Coronary artery (tissue), 2 donors: ENCODE measurements at regions not wholly inside any gene's neighbourhood (a gene's known extent, or its start where the extent isn't known, plus 50 kb on each side); places are given as distances from the start of the nearest gene placed in this dataset.

Source experiments
- DNase-seq: peaks from one replicate; pipeline ENCODE4 v3.0.0-alpha.2; 2017; ENCODE audit warnings: low spot score
- H3K27ac ChIP-seq, 2 donors: fragments of 200-600 bp; sonication (generic); one replicate each; pipeline ENCODE4 v1.5.1; 2016 to 2019
- H3K4me3 ChIP-seq: fragments of 200-600 bp; sonication (generic); 2 replicates; pipeline ENCODE4 v1.5.1; 2016; ENCODE audit warnings: mild to moderate bottlenecking, moderate library complexity
- TF ChIP-seq, protein P1 (sequence below): fragments of 200-600 bp; sonication (generic); IDR thresholded peaks from one replicate; pipeline ENCODE4 v1.5.1; 2019; ENCODE audit warnings: antibody characterized with exemption

DNA sequence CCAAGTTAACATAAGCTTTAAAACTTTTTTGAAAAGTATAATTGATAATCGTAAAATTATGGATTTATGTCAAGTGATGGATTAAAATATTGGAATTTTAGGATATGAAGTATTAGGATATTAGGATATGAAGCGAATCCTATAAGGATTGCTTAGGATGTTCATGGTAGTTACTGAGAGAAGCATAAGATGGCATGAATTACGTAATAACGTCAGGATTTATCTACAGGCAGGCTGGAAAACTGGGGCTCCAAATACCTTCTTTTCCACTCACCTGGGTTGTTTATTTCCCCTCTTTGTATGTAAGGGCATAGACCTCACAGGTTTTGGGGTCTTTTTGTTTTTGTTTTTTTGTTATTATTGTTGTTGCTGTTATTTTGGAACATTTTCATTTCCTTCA, 65.2 kb upstream of the TMEM33 start:
- no peak overlapping the region for H3K4me3 ChIP-seq
- TF ChIP-seq, protein P1, sequence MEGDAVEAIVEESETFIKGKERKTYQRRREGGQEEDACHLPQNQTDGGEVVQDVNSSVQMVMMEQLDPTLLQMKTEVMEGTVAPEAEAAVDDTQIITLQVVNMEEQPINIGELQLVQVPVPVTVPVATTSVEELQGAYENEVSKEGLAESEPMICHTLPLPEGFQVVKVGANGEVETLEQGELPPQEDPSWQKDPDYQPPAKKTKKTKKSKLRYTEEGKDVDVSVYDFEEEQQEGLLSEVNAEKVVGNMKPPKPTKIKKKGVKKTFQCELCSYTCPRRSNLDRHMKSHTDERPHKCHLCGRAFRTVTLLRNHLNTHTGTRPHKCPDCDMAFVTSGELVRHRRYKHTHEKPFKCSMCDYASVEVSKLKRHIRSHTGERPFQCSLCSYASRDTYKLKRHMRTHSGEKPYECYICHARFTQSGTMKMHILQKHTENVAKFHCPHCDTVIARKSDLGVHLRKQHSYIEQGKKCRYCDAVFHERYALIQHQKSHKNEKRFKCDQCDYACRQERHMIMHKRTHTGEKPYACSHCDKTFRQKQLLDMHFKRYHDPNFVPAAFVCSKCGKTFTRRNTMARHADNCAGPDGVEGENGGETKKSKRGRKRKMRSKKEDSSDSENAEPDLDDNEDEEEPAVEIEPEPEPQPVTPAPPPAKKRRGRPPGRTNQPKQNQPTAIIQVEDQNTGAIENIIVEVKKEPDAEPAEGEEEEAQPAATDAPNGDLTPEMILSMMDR = no peak
- DNase-seq = no peak

DNA sequence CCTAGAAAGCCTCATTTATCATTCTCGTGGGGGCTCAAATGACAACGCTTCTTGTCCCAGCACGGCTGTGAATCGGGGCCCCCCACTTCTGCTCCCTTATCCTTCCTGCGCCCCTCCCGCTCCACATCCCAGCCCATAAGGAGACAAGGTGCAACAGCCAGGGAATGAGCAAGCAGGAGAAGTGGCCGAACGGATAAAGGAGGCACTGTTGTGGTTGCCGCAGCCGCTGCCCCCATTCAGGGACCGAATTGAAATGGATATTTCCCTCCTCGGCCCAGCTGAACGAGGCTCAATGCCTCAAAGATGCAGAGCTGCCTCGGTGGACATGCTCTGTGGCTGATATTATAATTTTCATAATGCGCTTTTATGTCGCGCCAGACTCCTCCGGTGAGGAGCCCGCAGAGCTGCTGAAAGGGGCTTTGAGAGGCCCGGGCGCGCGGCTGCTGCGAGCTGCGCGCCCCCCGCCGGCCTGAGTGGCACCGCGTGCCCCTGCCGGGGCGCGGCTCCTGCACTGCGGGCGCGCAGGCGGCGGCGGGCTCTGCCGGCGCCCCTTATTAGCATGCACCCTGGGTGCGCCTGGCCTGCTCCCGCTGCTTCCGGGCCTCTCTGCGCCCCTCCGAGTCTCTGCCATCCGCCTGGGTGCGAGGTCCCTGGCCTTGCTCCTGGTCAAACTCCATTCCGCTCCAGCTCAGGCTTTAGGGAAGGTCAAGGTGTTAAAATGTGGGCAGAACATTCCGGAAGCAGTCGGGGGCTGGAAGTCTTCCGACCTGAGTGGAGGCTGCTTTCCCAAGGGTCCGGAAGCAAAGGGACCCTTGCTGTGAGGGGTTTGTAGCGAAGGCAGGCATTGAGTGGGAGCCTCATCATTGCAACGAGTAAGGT, 68.2 kb upstream of the TMEM33 start:
- H3K27ac ChIP-seq = no peak overlapping the region
- TF ChIP-seq, protein P1 = no peak
- no peak for DNase-seq
- peak overlapping the region; percentile 55 for H3K4me3 ChIP-seq

More for the DNA sequence above, 65.2 kb upstream of the TMEM33 start:
- no peak overlapping the region for H3K27ac ChIP-seq

DNA sequence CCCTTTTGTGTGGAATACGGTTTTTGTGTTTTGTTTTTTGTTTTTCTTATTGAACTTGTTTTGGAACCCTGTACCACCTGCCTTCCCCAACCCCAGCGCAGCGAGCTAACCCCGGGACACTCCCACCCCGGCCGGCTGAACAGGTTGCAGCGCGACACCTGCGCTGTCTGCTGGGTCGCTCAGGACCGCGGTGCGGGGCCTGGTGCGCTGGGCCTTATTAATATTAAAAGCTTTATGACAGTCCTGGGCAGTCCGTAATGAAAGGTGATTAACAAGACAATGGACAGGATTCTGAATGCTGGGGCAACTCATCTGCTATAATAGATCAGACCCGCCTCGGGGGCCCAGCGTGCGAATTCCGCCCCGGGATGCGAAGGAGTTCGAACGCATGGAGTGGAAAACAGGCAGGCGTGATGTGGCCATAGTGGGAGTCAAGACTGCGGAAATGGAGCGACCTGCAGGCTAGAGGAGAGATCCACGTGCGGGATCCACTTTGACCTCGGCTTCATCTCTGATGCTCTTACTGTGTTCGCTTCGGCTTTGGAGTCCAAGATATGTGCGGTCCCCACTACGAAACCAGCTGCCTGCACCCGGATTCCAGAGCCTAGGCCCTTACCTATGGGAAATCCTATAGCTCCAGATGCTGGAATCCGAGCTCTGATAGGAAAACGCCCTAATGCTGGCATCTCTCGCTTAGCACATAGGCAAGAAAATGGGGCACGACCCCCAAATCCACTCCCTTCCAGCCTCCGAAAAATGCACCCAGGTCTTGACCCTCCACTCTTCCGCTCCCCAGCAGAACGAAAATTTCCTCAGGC, 69.0 kb upstream of the TMEM33 start:
- peak overlapping the region; percentile 55 for H3K4me3 ChIP-seq
- TF ChIP-seq, protein P1 = no peak
- H3K27ac ChIP-seq = no peak overlapping the region
- DNase-seq = no peak

DNA sequence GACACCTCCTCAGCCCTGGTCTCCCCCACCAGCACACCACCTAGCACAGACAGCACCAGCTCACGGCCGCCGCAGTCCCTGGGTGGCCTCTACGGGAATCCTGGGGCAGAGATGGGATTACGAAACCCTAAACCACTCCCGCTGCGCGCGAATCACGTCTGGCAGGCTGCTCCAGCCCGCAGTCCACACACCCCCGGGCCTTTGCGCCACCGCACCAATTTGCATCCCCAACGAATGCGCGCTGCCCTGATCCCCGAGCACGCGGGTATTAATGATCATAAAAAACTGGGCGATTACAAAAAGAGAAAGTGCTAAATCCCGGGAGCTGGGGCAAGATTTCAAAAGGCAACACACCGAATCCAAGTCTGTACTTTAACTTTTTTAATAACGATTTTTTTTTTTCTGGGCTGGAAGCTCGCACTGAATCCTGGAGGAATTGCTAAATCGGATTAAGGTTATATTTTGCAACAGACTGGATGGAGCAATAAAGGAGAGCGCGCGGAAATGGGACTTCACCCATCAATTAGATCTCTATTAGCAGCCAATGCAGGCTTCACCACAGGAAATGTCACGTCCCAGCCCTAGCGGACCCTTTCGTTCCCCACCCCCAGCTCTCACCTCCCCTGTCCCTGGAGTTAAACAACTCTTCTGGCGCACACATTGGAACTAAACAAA, 69.8 kb upstream of the TMEM33 start:
- Histone ChIP-seq H3K27ac (no peak overlapping the region), H3K4me3 (peak overlapping the region; percentile 34)
- DNase-seq = no peak
- TF ChIP-seq, protein P1 = no peak

DNA sequence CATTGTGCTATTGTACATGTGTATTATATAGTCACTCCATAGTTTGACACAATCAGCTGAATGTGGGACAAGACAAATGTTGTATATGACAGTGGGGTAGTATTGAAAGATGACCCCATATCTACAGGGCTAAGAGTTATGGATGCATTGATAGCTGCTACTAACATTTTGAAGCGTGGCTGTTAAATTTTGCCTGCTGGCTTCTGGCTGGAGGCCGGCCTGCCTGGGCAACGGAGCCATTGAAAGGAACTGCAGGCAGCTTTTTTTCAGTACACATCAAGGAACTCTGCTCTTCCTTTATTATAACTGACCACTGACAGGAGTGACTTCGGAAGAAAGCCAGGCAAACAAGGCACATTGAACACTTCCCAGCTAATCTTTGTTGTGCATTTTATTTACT, 76.1 kb upstream of the TMEM33 start:
- no peak for DNase-seq
- TF ChIP-seq, protein P1 = no peak
- no peak overlapping the region for H3K4me3 ChIP-seq
- no peak overlapping the region for H3K27ac ChIP-seq

DNA sequence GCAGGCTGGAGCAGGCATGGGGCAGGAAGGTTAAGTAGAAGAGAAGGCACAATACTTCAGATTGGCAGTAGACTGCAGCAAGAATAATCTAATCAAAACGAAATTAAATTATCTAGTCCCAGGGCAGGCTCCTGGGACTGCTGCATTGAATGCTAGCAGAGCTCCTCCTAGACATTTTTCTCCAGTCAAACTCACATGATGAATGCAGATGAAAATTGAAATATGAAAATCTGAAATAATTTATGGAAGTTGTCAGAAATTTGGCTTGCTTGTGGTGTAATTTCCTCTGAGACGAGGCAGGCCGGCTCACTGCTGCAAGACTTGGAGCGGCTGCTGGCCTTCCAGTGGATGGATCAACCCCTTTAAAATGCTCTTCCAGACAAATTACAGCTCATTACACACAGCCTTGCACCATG, 78.0 kb upstream of the TMEM33 start:
- DNase-seq = no peak
- TF ChIP-seq, protein P1 = no peak
- no peak overlapping the region for H3K4me3 ChIP-seq
- no peak overlapping the region for H3K27ac ChIP-seq
